Nephron (organoid): ENCODE measurements at regions not wholly inside any gene's neighbourhood (a gene's known extent, or its start where the extent isn't known, plus 50 kb on each side); places are given as distances from the start of the nearest gene placed in this dataset.
"Not testable (repeated sequence)": the region's sequence is repeated elsewhere in the genome, so short reads cannot be mapped to it uniquely, and the experiment has no call there.

Experiments used
- H3K27ac Mint-ChIP-seq, 3 experiments: 2 replicates each; pipeline ENCODE4 v1.8.0; 2020; ENCODE audit warnings: mixed read lengths in 3 of 3, mild to moderate bottlenecking in 2 of 3, moderate library complexity in 1 of 3
- H3K27me3 Mint-ChIP-seq: 2 replicates; pipeline ENCODE4 v1.8.0; 2021; ENCODE audit warnings: low read depth, mild to moderate bottlenecking, moderate library complexity, mixed read lengths
- H3K36me3 Mint-ChIP-seq: 2 replicates; pipeline ENCODE4 v1.8.0; 2020; ENCODE audit warnings: low read depth, mixed read lengths
- H3K4me1 Mint-ChIP-seq: 2 replicates; pipeline ENCODE4 v1.8.0; 2020; ENCODE audit warnings: mixed read lengths
- H3K4me3 Mint-ChIP-seq, 3 experiments: 2 replicates each; pipeline ENCODE4 v1.8.0; 2020; ENCODE audit warnings: mild to moderate bottlenecking in 3 of 3, mixed read lengths in 3 of 3, moderate library complexity in 2 of 3
- H3K9me3 Mint-ChIP-seq: 2 replicates; pipeline ENCODE4 v1.8.0; 2020; ENCODE audit warnings: mixed read lengths
- CTCF ChIP-seq, 3 experiments: fragments of 200-600 bp; sonication (generic); IDR thresholded peaks; one replicate each; pipeline ENCODE4 v1.5.0; 2021; ENCODE audit warnings: antibody characterized with exemption in 3 of 3; ENCODE audit not compliant: unreplicated experiment in 3 of 3

- TF ChIP-seq CTCF (IDR thresholded peaks at IDR 0.05; ENCODE audit: unreplicated experiment in 3 of 3) = no peak
- H3K9me3 Mint-ChIP-seq = no peaks in the 10 kb centered on the region
- no peaks in the 10 kb centered on the region for H3K36me3 Mint-ChIP-seq
- peak overlapping the region in 2 of 3 experiments; percentile 19 to 94 for H3K27ac Mint-ChIP-seq
- H3K4me3 Mint-ChIP-seq = no peak overlapping the region
- H3K27me3 Mint-ChIP-seq = peaks cover 18% of the 10 kb centered on the region
- peaks cover 58% of the 10 kb centered on the region for H3K4me1 Mint-ChIP-seq
Measured at GRCh38 chr1:203559523-203559922, 65.6 kb downstream of the OPTC start.

- not testable (repeated sequence) for H3K36me3 Mint-ChIP-seq, H3K27ac Mint-ChIP-seq, H3K9me3 Mint-ChIP-seq, H3K4me3 Mint-ChIP-seq
- Mint-ChIP-seq H3K27me3 (peaks cover 18% of the 10 kb centered on the region), H3K4me1 (peaks cover 38% of the 10 kb centered on the region)
Measured at GRCh38 chr1:203561761-203562160, 64.9 kb upstream of the ATP2B4 start.

GRCh38 chr1:203563291-203563690, 63.3 kb upstream of the ATP2B4 start:
- H3K9me3 Mint-ChIP-seq = no peaks in the 10 kb centered on the region

GRCh38 chr1:203564024-203564423, 62.6 kb upstream of the ATP2B4 start:
- Mint-ChIP-seq H3K4me1 (peaks cover 16% of the 10 kb centered on the region), H3K27ac (no peak overlapping the region), H3K4me3 (no peak overlapping the region), H3K9me3 (no peaks in the 10 kb centered on the region), H3K27me3 (peaks cover 18% of the 10 kb centered on the region), H3K36me3 (no peaks in the 10 kb centered on the region)
- TF ChIP-seq CTCF (IDR thresholded peaks at IDR 0.05; ENCODE audit: unreplicated experiment in 3 of 3) = no peak

More at GRCh38 chr1:203563291-203563690, 63.3 kb upstream of the ATP2B4 start:
- Mint-ChIP-seq H3K27ac (peak overlapping the region in 1 of 3 experiments; percentile 26), H3K4me3 (no peak overlapping the region), H3K27me3 (peaks cover 18% of the 10 kb centered on the region), H3K4me1 (peaks cover 23% of the 10 kb centered on the region), H3K36me3 (no peaks in the 10 kb centered on the region)
- TF ChIP-seq CTCF (IDR thresholded peaks at IDR 0.05; ENCODE audit: unreplicated experiment in 3 of 3) = no peak

GRCh38 chr1:203565049-203565448, 61.6 kb upstream of the ATP2B4 start:
- Mint-ChIP-seq H3K4me1 (peaks cover 15% of the 10 kb centered on the region), H3K9me3 (no peaks in the 10 kb centered on the region), H3K27me3 (peaks cover 19% of the 10 kb centered on the region), H3K36me3 (no peaks in the 10 kb centered on the region), H3K4me3 (no peak overlapping the region), H3K27ac (peak overlapping the region in 1 of 3 experiments; percentile 11)
- no peak for TF ChIP-seq CTCF (IDR thresholded peaks at IDR 0.05; ENCODE audit: unreplicated experiment in 3 of 3)

- no peak for TF ChIP-seq CTCF (IDR thresholded peaks at IDR 0.05; ENCODE audit: unreplicated experiment in 3 of 3)
- no peak overlapping the region for H3K27ac Mint-ChIP-seq
- peaks cover 15% of the 10 kb centered on the region for H3K4me1 Mint-ChIP-seq
- H3K9me3 Mint-ChIP-seq = no peaks in the 10 kb centered on the region
- H3K36me3 Mint-ChIP-seq = no peaks in the 10 kb centered on the region
- H3K4me3 Mint-ChIP-seq = no peak overlapping the region
- H3K27me3 Mint-ChIP-seq = peaks cover 19% of the 10 kb centered on the region
Measured at GRCh38 chr1:203565981-203566380, 60.7 kb upstream of the ATP2B4 start.

- H3K4me3 Mint-ChIP-seq, H3K27ac Mint-ChIP-seq, H3K36me3 Mint-ChIP-seq, H3K9me3 Mint-ChIP-seq: not testable (repeated sequence)
- Mint-ChIP-seq H3K27me3 (peaks cover 15% of the 10 kb centered on the region), H3K4me1 (peaks cover 20% of the 10 kb centered on the region)
Measured at GRCh38 chr1:203566966-203567365, 59.7 kb upstream of the ATP2B4 start.
